Lung (tissue), 11 donors: ENCODE measurements at regions not wholly inside any gene's neighbourhood (a gene's known extent, or its start where the extent isn't known, plus 50 kb on each side); places are given as distances from the start of the nearest gene placed in this dataset.

Source experiments
- ATAC-seq: fragments of 200-7000 bp; cut with Tn5 transposase; one replicate; pipeline ENCODE4 v1.9.1; 2020; ENCODE audit warnings: moderate number of reproducible peaks; ENCODE audit not compliant: insufficient read depth, low FRiP score
- DNase-seq, 3 donors: peaks; one replicate each; pipeline ENCODE4 v3.0.0-alpha.2; 2013 to 2017
- H3K27ac ChIP-seq, 2 donors: one replicate each; pipeline ENCODE4 v1.5.1; 2013; ENCODE audit warnings: mild to moderate bottlenecking in 2 of 2, moderate library complexity in 2 of 2, control low read depth in 1 of 2, inconsistent platforms in 1 of 2, low read depth in 1 of 2, low read length in 1 of 2
- H3K27me3 ChIP-seq, 3 donors: one replicate each; pipeline ENCODE4 v1.5.1; 2013; ENCODE audit warnings: low read length in 2 of 3; ENCODE audit not compliant: control insufficient read depth in 3 of 3, insufficient read depth in 3 of 3
- H3K36me3 ChIP-seq, 4 donors: one replicate each; pipeline ENCODE4 v1.5.1; 2013; ENCODE audit warnings: low read length in 4 of 4, mild to moderate bottlenecking in 1 of 4, moderate library complexity in 1 of 4; ENCODE audit not compliant: control insufficient read depth in 4 of 4, insufficient read depth in 4 of 4
- H3K4me1 ChIP-seq, 5 donors: one replicate each; pipeline ENCODE4 v1.5.1; 2013; ENCODE audit warnings: low read length in 5 of 5, mild to moderate bottlenecking in 2 of 5, moderate library complexity in 1 of 5; ENCODE audit not compliant: control insufficient read depth in 5 of 5, insufficient read depth in 5 of 5
- H3K4me3 ChIP-seq: one replicate; pipeline ENCODE4 v1.5.1; 2013; ENCODE audit warnings: mild to moderate bottlenecking, control low read depth, moderate library complexity
- H3K9ac ChIP-seq, 2 donors: one replicate each; pipeline ENCODE4 v1.5.1; 2013; ENCODE audit warnings: low read length in 2 of 2, control low read depth in 1 of 2; ENCODE audit not compliant: insufficient read depth in 1 of 2
- H3K9me3 ChIP-seq, 4 donors: one replicate each; pipeline ENCODE4 v1.5.1; 2013; ENCODE audit warnings: low read length in 3 of 4, mild to moderate bottlenecking in 1 of 4, moderate library complexity in 1 of 4; ENCODE audit not compliant: control insufficient read depth in 4 of 4, insufficient read depth in 3 of 4
- CTCF ChIP-seq: IDR thresholded peaks from 2 replicates; pipeline ENCODE4 v1.5.1; 2012; ENCODE audit warnings: mild to moderate bottlenecking; ENCODE audit errors: control extremely low read depth, extremely low read depth
- WGBS, 2 donors: extraction: QIAGEN DNeasy Blood & Tissue Kit; methylation state at CpG; one replicate each; pipeline ENCODE4 v1.1.7; 2013; 5-methylcytosine and 5-hydroxymethylcytosine counted together
- donor health status: control.
- donor health status: control.
- donor health status: Bipolar disorder and iron deficiency.
- donor health status: healthy.
- donor health status: DM: yes; HTN: yes; CAD: no.

GRCh38 chr4:19319607-19320006, 932.1 kb upstream of the SLIT2 start:
- ATAC-seq, result no peak
- H3K4me1 ChIP-seq, result peaks cover 0 to 3% (median 0%) of the 10 kb centered on the region in 5 donors
- 48 to 61% methylated on average over 1 of the region's 1 CpG for WGBS, 2 donors
- no peaks in the 10 kb centered on the region for H3K27me3 ChIP-seq
- no peak for DNase-seq
- H3K9ac ChIP-seq, result no peak overlapping the region
- no peak for TF ChIP-seq CTCF
- H3K36me3 ChIP-seq, result no peaks in the 10 kb centered on the region
- no peak overlapping the region for H3K27ac ChIP-seq
- no peak overlapping the region for H3K4me3 ChIP-seq
- no peaks in the 10 kb centered on the region for H3K9me3 ChIP-seq

DNA sequence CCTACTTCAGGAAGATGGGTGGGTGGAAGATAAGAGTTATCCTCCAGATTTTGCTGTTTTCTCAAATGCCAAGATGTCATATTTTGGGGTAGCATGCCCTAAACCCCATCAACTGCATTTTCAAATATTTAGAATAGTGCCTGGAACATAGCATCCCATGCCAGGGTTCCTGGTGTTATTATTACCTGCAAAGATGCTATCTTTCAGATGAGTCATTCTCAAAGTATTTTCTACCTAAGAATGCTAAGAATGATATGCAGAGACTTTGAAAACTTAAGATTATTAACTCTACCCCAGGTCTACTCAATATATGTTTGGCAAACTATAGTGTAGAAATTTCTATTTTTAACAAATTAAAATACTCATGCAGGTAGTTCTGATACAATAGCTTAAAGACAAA, 934.3 kb upstream of the SLIT2 start:
- no peaks in the 10 kb centered on the region for H3K36me3 ChIP-seq
- H3K27me3 ChIP-seq, result no peaks in the 10 kb centered on the region
- TF ChIP-seq CTCF, result no peak
- no peak overlapping the region for H3K9ac ChIP-seq
- no peaks in the 10 kb centered on the region for H3K9me3 ChIP-seq
- ATAC-seq (no peak), DNase-seq (no peak)
- peaks cover 0 to 3% (median 0%) of the 10 kb centered on the region in 5 donors for H3K4me1 ChIP-seq
- H3K4me3 ChIP-seq, result no peak overlapping the region
- no peak overlapping the region for H3K27ac ChIP-seq

DNA sequence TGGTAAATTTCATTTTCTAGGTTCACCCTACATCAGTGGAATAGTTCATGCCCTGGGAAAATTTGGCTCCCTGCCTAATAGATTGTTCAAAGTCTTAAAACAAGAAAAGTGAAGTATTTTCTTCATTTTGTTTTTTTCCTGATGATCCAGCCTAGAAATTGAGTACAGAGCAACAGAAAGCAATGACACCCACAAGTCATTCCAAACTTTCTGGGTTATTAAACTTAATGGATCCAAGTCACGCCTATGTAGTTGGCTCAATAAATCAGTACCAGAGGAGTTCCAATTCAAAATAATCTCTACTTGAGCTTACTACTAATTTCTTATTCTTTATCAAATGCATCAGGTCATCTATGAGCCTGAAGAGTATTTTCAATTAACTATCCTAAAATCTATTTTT, 937.6 kb upstream of the SLIT2 start:
- DNase-seq (no peak), ATAC-seq (no peak)
- Histone ChIP-seq H3K27ac (no peak overlapping the region), H3K27me3 (no peaks in the 10 kb centered on the region), H3K4me3 (no peak overlapping the region), H3K36me3 (no peaks in the 10 kb centered on the region), H3K9ac (no peak overlapping the region), H3K9me3 (no peaks in the 10 kb centered on the region), H3K4me1 (no peaks in the 10 kb centered on the region)
- 81 to 87% methylated on average over 1 of the region's 1 CpG for WGBS, 2 donors
- TF ChIP-seq CTCF, result no peak

DNA sequence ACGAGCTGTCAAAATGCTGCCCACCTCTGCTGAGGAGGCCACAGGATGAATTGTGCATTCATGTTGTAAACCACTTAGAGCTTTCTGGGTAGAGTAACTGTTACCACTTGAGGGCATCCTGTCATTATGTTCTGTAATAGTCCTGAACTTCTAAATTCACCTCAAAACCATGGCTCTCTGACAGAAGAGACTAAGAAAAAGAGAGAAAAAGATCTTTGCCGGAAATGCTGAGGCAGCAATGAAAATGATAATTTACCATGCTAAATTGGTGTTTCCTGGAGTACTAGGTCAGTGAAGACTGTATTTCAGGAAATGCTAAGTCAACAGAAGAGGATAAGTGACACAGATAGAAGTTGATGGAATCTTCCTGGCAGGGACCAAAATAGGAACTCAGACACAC, 942.3 kb upstream of the SLIT2 start:
- WGBS, 2 donors, result 56% methylated on average over 2 of the region's 2 CpGs
- H3K9ac ChIP-seq, result no peak overlapping the region
- peak in 2 of 3 donors; percentile 67 to 69 for DNase-seq
- ATAC-seq, result no peak
- H3K4me1 ChIP-seq, result no peaks in the 10 kb centered on the region
- no peak overlapping the region for H3K4me3 ChIP-seq
- no peaks in the 10 kb centered on the region for H3K9me3 ChIP-seq
- no peaks in the 10 kb centered on the region for H3K27me3 ChIP-seq
- no peak for TF ChIP-seq CTCF
- no peak overlapping the region for H3K27ac ChIP-seq
- no peaks in the 10 kb centered on the region for H3K36me3 ChIP-seq
